ENCODE measurements at regions not wholly inside any gene's neighbourhood (a gene's known extent, or its start where the extent isn't known, plus 50 kb on each side); places are given as distances from the start of the nearest gene placed in this dataset.

DNA sequence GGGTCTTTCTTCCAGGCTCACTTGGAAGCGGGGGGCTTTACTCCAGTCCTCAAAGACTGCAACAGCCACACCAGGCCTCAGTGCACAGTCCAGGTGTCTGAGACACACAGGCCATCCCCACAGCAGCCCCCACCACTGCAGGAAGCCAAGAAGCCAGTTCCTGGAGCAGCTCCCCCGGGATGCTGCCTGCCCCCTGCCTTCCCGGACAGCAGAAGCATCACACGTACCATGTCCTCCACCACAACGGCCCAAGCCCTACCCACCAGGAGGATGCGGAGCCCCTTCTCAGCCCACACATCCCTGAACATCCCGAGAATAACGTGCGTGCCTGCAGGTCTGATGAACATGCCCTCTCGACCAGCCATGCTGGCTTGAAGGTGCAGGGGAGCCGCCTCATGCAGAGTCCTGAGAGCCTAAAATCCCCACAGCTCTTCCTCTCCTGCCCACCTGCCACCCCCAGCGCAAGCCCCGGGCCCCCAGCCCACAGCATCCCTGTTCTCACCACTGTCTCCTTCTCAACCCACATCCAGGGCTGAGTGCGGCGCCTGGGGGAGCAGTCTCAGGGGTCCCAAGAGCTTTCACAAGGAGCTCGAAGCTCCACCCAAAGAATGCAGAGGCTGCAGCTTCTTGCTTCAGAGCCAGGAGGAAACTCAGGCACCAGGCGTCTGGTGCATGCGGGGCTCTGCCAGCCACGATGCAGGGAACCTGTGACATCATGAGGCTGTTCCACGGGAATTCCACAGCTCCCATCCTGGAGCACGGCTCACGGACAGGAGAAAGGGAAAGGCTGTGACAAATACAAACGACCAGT, 209.6 kb downstream of the BRD1 start:
- Mint-ChIP-seq H3K27me3 (ENCODE audit: low read depth) (peaks cover 54% of the 10 kb centered on the region), H3K4me3 (no peak overlapping the region), H3K27ac (no peak overlapping the region), H3K36me3 (ENCODE audit: low read depth) (no peaks in the 10 kb centered on the region), H3K4me1 (no peaks in the 10 kb centered on the region), H3K9me3 (peaks cover 11% of the 10 kb centered on the region)
- TF ChIP-seq, protein P1, sequence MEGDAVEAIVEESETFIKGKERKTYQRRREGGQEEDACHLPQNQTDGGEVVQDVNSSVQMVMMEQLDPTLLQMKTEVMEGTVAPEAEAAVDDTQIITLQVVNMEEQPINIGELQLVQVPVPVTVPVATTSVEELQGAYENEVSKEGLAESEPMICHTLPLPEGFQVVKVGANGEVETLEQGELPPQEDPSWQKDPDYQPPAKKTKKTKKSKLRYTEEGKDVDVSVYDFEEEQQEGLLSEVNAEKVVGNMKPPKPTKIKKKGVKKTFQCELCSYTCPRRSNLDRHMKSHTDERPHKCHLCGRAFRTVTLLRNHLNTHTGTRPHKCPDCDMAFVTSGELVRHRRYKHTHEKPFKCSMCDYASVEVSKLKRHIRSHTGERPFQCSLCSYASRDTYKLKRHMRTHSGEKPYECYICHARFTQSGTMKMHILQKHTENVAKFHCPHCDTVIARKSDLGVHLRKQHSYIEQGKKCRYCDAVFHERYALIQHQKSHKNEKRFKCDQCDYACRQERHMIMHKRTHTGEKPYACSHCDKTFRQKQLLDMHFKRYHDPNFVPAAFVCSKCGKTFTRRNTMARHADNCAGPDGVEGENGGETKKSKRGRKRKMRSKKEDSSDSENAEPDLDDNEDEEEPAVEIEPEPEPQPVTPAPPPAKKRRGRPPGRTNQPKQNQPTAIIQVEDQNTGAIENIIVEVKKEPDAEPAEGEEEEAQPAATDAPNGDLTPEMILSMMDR (IDR thresholded peaks at IDR 0.05; ENCODE audit: unreplicated experiment in 3 of 3) = no peak

DNA sequence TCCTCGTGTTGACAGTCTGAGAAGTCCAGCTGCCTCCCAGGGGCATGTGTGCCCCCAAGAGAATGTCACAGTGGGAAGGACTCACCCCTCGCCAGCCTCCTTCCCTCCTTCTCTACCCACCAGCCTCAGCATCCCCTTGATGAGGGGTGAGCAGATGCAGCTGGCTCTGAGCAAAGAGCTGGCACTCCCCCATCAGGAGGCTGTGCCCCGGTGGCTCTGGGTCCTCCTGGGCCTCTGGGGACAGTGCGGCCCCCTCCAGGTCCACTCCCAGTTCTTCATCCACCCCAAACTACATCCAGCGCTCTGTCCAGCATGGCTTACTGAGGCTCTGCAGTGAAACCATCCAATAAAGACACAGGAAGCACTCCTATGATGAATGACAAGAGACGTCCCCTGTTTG, 210.4 kb downstream of the BRD1 start:
- Mint-ChIP-seq H3K27ac (no peak overlapping the region), H3K27me3 (ENCODE audit: low read depth) (peaks cover 58% of the 10 kb centered on the region), H3K4me3 (no peak overlapping the region), H3K36me3 (ENCODE audit: low read depth) (no peaks in the 10 kb centered on the region), H3K9me3 (peaks cover 16% of the 10 kb centered on the region), H3K4me1 (no peaks in the 10 kb centered on the region)
- TF ChIP-seq, protein P1 (IDR thresholded peaks at IDR 0.05; ENCODE audit: unreplicated experiment in 3 of 3) = no peak

DNA sequence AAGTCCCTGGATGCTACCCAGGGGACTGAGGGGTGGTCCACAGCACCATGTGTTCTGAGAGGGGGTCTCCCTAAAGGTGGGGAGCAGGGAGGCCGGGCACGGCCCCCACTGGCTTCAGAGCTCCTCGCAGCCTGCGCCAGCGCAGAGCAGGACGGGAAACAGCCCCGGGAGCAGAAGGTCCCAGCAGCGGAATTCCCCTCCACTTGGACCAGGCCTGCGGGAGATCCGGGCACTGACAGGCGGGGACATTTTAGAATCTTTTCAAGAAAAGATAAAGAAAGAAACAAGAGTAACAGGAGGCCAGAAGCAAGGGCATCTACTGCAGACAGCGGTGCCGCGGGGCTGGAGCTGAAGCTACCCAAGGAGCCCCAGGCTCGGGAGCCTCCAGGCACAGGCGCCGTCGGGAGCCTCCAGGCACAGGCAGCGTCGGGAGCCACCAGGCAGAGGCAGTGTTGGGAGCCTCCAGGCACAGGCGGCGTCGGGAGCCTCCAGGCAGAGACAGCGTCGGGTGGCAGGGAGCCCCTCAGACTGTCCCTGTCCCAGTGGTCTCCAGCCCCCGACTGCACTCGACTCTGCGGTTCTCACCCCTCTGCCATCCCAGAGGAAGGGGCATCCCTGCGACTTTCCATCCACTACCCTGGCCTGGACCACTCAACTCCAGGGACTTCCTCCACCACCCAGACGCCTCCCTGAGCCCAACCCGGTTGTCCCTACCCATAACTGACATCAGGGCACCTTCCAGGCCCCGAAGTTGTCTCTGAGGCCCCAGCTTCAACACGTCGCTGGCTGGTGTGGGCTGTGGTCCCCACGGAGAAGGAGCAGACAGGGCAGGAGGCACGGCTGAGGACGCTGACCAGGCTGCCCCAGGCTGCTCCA, 211.1 kb downstream of the BRD1 start:
- H3K27ac Mint-ChIP-seq = no peak overlapping the region
- H3K36me3 Mint-ChIP-seq (ENCODE audit: low read depth) = no peaks in the 10 kb centered on the region
- no peaks in the 10 kb centered on the region for H3K4me1 Mint-ChIP-seq
- TF ChIP-seq, protein P1 (IDR thresholded peaks at IDR 0.05; ENCODE audit: unreplicated experiment in 3 of 3) = no peak
- H3K27me3 Mint-ChIP-seq (ENCODE audit: low read depth) = peaks cover 53% of the 10 kb centered on the region
- no peak overlapping the region for H3K4me3 Mint-ChIP-seq
- H3K9me3 Mint-ChIP-seq = peaks cover 16% of the 10 kb centered on the region

DNA sequence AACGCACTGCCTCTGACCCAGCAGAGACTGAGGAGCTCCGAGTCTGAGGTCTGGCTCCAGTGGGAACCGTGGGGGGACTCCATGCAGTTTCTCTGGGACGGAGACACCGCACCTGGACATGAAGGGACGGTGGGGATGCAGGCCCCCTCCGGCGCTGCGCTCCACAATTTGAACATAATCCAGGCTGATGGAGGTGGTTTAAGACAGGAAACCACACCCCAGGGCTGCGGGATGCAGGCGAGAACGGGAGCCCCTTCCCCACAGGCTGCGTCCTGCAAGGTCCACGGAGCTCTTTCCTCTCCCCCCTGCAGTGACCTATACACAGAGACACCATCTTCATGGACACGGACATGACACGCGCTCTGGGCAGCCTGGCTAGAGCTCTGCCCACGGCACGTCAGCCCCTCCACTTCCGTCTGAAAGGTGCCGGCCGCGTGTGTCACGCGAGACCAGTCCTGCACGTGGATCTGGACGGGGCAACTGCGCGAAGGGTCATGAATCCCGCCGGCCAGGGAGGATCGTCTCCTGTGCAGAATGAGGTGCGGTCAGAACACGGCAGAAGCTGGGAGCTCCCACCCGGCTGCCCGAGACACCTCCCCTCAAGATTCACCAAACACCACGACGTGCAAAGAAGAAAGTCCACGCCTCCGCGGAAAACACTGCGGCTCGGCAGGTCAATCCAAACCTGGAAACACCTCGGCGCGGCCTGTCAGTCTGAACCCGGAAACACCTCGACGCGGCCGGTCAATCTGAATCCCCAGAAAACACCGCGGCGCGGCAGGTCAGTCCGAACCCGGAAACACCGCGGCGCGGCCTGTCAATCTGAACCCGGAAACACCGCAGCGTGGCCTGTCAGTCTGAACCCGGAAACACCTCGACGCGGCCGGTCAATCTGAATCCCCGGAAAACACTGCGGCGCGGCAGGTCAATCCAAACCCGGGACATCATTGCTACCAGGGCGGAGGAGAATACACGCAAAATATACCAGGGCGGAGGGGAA, 212.4 kb downstream of the BRD1 start:
- Mint-ChIP-seq H3K36me3 (ENCODE audit: low read depth) (no peaks in the 10 kb centered on the region), H3K27ac (no peak overlapping the region), H3K4me1 (no peaks in the 10 kb centered on the region), H3K27me3 (ENCODE audit: low read depth) (peaks cover 45% of the 10 kb centered on the region), H3K9me3 (peaks cover 16% of the 10 kb centered on the region), H3K4me3 (no peak overlapping the region)
- TF ChIP-seq, protein P1 (IDR thresholded peaks at IDR 0.05; ENCODE audit: unreplicated experiment in 3 of 3) = no peak

DNA sequence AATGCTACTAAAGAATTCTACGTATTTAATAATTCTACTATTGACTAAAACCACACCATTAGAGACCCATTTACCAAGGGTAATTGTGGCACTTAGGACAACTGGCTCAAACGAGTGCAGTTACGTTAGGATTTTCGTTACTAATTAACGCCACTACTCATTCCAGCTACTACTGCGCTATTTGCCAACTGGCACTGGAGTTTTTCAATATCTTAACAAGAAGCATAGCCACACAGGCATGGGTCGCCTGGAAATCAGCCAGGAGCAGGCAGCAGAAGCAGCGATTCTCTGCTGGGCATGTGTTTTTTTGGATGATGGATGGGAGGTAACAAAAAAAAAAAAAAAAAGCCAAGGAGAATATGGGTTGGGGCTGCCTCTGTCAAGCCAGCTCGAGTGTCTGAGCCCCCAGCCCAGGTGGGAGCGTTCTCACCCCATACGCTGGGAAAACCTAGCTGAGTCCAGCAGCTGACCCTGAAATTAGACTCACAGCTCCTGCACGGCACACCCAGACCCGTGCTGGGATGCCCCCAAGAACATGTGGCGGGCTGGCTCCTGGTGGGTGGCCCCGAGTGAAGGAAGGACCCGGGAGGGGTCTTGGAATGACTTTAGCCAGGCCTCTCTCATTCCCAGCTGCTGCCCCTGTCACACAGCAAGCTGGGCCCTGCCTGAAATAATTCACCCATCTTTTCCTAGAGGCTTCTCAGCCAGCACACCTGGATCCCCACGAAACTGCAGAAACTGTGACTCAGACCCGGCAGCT, 214.0 kb downstream of the BRD1 start:
- TF ChIP-seq, protein P1 (IDR thresholded peaks at IDR 0.05; ENCODE audit: unreplicated experiment in 3 of 3) = no peak
- Mint-ChIP-seq H3K36me3 (ENCODE audit: low read depth) (no peaks in the 10 kb centered on the region), H3K9me3 (peaks cover 16% of the 10 kb centered on the region), H3K27me3 (ENCODE audit: low read depth) (peaks cover 38% of the 10 kb centered on the region), H3K4me3 (no peak overlapping the region), H3K4me1 (no peaks in the 10 kb centered on the region), H3K27ac (no peak overlapping the region)

All from nephron (organoid).